ENCODE measurements at regions not wholly inside any gene's neighbourhood (a gene's known extent, or its start where the extent isn't known, plus 50 kb on each side); places are given as distances from the start of the nearest gene placed in this dataset.

DNA sequence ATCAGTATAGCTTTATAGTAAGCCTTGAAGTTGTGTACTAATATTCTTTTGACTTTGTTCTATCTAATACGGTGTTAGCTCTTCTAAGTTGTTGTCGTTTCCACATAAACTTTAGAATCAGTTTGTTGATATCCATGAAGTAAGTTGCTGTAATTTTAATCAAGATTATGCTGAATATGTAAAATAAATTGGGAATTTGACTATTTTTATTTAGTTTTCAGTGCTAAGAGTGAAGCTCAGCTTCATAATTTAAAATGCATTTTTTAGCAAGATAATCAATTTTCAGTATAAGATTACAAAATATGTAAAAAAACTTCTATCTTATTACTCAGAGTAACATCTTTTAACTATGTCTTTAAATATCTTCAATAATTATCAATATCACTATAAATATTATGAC, 1374.8 kb downstream of the PCDH7 start:
- DNase-seq: no peak

DNA sequence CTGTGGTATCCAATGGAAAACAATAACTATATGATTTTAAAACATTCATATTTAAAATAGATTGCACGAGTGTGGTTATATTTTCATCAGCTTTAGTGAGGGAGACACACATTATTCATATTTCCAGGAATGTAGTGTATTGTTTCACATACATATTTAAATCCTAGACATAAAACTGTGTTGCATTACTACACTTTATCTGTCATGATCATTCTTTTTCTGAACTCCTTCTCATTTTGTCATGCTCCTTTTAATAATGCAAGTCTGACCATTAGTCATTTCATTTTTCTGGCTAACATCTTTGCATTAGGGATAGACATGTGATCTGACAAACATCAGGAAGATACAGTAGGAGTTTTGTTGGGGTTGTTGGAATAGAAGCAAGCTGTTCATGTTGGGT, 1382.7 kb downstream of the PCDH7 start:
- no peak for DNase-seq

DNA sequence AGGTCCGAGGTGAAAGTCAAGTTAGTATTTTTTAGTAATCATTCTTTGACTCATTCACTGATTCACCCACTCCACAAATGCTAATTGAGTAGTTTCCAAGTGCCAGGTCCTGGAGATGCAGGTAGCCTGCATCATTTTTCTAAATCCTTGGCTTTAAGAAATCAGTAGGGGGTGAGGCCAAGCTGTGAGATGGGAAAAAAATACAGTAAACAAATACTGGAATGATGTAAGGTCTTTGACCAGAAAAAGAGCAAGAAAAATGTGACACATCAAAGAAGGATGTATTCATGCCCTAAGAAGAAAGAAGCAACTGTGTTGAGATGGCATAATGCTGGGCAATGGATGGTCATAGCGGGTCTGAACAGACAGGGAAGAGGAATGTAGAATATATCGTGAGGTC, 1386.6 kb downstream of the PCDH7 start:
- no peak for DNase-seq

- DNase-seq: no peak
These were observed 1392.7 kb downstream of the PCDH7 start for GRCh38 chr4:32112891-32113290.

GRCh38 chr4:32117693-32118092, 1397.5 kb downstream of the PCDH7 start:
- no peak for DNase-seq

DNA sequence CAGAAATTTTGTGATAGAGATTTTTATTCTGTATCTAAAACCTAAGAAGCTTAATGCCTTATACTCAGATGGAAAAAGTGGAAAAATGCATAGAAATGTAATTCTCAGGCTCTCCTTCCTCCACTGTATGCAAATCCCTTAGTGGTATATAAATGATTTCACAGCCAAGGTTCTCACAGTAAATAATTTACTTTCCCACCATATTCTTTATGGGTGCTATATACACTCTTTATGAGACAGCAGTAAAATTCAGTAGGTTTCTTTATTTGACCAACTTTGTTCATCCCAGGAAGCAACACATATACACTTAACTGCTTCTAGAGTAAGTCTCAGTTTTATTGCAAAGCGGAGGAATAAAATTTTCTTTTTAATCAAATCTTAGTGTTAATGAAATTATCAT, 1399.7 kb downstream of the PCDH7 start:
- no peak for DNase-seq

- no peak for DNase-seq
These were observed 1408.4 kb downstream of the PCDH7 start for GRCh38 chr4:32128549-32128948.

- DNase-seq: no peak
These were observed 1409.8 kb downstream of the PCDH7 start for GRCh38 chr4:32129967-32130366.

DNA sequence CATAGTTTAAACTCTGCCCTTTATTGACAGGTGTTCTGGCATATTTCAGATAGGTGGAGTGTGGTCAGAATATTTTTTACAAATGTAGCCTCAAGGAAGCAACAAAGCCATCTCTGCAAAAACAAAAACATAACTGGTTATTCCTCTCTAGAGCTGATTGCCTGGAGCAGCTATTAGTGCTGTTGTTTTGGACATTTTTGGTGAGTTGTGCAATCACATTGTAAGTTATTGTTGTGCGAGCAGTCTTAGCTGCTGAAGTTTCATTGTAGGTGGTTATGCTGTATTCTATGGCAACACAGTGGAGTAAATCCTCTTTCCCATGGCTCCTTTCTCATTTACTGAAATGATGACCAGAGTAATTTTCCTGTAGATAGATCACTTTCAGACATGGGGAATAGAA, 1413.0 kb downstream of the PCDH7 start:
- no peak for DNase-seq

GRCh38 chr4:32133734-32134133, 1413.6 kb downstream of the PCDH7 start:
- no peak for DNase-seq

DNA sequence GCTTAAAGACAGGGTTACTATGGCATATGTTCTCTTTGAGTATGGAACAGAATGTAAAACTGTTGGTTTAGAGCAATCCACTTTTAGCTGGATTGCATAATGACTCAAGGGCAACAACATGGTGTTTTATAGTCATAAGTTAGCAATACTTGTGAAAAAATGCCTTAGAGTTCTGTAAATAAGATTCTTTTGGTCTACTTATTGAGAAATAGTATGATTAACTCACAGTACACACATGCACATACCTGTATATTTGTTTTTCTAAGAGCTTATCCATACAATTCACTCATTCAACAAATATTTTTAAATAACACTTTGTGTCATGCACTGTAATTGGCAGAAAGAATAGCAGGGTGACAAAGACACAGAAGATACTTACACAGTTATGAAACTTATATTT, 1415.5 kb downstream of the PCDH7 start:
- DNase-seq: no peak

- DNase-seq: no peak
These were observed 1416.1 kb downstream of the PCDH7 start for GRCh38 chr4:32136081-32136787.

GRCh38 chr4:32140636-32141035, 1420.5 kb downstream of the PCDH7 start:
- no peak for DNase-seq

DNA sequence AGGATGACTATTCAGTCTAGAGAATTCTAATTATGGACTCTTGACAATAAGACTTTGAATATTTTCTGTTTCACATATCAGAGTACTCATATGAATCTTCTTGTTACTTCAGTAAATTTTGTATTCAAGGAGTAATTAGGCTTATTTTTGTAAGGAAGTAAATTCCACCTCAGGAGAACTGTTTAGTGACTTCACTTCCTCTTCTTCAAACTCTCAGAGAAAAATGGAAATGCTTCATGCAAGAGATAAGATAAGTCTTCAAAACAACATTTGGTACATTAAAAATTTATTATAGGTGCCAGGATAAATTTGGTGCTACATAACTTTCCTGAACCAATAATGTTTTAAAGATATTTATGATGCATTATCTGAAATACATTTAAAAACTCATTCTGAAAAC, 1421.9 kb downstream of the PCDH7 start:
- no peak for DNase-seq

- DNase-seq: no peak
These were observed 1425.8 kb downstream of the PCDH7 start for GRCh38 chr4:32145987-32146386.

DNA sequence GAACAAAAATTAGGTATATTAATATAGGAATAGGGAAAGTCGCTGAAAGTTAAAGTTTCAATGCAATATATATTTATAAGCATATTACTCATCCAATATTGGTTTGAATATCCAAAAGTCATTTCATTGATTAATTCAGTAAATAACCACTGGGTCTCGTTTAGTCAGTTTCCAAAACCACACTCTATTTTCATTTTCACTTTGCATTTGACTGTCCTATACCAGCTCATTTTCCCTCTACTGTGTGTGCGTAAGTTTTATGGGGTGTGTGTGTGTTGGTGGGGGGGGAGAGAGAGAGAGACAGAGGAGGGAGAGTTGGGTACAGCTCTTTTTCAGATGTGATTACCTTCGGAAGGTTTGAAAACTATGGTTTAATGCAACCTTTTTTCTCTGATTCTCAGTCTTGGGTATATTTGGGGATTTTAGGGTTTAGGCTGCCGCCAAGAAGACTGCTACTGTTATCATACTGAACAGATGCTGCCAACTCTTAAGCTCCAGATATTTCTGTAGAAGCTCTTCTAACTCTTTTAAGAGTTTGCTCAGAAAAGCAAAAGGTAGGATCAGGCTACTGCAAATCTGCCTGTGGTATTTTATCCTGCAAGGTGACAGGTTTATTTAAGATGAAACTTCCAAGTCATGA, 1427.4 kb downstream of the PCDH7 start:
- DNase-seq: no peak

- no peak for DNase-seq
These were observed 1428.0 kb downstream of the PCDH7 start for GRCh38 chr4:32148111-32148666.

GRCh38 chr4:32158961-32159360, 1438.8 kb downstream of the PCDH7 start:
- DNase-seq: no peak

DNA sequence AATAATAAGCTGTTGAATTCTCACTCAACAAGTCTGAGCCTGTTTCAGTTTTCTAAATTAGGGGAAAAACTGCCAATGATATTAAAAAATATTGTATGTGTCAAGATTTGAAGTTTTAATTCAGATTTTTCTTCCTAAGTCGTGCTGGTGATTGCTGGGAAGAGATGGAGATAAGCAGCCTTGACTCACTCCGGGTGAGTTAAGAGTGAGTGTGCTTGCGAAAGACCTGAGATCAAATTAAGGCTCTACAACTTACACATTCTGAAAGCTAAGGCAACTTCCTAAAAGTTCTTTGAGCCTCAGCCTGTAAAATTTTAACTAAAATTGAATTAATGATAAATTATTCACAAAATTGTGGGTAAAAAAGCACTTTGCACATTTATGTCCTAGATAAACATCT, 1441.2 kb downstream of the PCDH7 start:
- DNase-seq: no peak

GRCh38 chr4:32163125-32163524, 1443.0 kb downstream of the PCDH7 start:
- no peak for DNase-seq

DNA sequence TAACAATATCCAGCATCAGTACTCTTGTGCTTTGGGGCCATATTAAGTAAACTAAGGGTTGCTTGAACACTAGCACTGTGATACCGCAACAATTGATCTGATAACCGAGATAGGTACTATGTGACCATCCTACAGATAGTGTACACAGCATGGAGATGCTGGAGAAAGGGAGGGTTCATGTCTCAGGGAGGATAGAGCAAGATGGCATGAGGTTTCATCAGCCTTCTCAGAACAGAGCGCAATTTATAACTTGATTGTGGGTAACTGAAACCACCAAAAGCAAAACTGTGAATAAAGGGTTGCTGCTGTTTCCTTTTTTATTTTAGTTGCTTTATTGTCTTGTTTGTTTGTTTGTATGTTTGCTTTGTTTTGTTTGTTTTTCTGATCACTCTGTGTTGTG, 1449.7 kb downstream of the PCDH7 start:
- DNase-seq: no peak

DNA sequence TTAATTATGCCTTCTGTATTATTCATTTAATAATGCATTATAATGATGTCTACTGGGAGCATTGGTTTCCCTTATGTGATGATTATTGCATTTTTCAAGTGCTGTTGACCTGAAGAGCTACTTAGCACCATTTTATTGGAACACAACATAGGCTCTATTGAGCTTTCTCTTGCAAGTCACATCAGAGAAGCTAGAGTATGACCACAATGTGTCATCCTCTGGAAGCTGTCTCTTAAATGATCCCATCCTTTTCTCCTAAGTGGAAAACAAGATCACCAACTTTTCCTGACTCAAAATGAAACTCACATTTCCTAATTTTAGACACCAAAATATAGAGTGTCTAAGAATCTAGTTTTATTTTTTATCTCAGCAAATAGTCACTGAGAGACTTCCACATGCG, 1451.9 kb downstream of the PCDH7 start:
- no peak for DNase-seq

DNA sequence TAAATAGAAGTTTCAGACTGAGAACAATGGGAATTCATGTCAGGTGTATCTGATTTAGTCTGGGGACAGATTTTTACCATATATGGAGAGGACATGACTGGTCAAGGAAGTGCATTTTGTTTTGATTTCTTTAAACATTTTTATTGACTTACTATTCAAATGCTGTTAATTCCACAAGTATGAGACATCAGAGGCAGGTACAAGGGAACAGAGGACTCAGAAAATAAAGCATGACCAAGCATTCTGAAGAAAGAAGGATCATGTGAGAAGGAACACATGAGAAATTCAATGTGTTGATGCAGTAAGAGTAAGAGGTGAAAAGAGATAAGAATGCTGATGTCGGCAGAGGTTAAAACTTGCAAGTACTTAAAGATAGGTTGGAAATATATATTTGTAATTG, 1452.6 kb downstream of the PCDH7 start:
- no peak for DNase-seq

- no peak for DNase-seq
These were observed 1459.9 kb downstream of the PCDH7 start for GRCh38 chr4:32180086-32180485.

All from right kidney (tissue), 1 donor.